Hematopoietic multipotent progenitor cell (in vitro differentiated cells): ENCODE measurements at regions not wholly inside any gene's neighbourhood (a gene's known extent, or its start where the extent isn't known, plus 50 kb on each side); places are given as distances from the start of the nearest gene placed in this dataset.

Source experiments
- DNase-seq, 3 donors: peaks; one replicate each; pipeline ENCODE4 v3.0.0-alpha.2; 2011 to 2015; ENCODE audit warnings: low read depth in 2 of 3, low spot score in 2 of 3

DNA sequence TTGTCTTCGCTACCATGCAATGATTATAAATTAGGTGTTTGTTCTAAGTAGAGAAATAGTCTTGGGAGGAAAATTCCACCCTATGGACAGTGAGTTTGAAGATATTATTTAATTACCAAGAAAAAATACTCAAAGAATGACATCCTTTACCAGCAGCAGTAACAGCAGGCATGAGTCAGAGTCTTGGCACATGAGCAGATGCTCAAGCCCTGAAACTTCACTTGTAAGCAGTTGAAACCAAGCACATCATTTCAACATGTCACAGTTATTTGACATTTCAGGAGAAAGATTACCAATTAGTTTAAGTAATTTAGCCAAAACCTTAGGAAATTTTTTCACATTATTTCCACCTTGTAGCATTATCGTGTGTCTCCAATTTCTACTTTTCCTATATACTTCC, 99.2 kb downstream of the C12orf50 start:
- DNase-seq = no peak

DNA sequence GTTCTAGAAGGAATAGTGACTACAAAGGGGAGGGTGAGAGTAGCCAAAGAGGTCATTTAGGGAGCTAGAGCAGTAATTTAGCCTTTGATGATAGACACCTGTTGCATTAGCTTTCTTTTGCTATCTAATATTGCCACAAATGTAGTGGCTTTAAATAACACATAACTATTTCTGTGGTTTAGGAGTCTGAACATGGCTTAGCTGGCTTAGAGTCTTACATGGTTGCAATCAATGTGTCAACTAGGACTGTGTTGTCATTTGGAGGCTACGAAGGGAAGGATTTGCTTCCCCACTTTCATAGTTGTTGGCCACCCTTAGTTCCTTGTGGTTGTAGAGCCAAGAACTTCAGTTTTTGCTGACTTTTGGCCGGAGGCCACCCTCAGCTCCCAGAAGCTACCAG, 99.9 kb downstream of the C12orf50 start:
- no peak for DNase-seq

DNA sequence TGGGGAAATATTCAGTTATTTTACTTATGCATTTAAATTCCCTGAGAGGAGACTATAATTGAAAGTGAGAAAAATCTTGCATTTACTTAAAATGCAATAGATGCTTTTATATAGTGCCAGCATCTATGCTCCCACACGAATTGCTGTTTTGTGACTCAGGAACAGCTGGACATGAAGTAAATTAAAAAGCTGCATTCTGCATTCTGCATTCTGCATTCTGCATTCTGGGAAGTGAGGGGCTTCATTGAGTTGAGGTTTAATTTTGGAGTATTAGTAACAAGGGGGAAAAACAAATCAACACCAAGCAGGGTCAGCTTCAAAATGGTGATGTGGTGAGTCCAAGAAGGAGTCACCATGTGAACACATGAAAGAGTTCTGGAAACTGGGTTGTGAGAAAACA, 101.2 kb downstream of the C12orf50 start:
- DNase-seq = no peak

DNA sequence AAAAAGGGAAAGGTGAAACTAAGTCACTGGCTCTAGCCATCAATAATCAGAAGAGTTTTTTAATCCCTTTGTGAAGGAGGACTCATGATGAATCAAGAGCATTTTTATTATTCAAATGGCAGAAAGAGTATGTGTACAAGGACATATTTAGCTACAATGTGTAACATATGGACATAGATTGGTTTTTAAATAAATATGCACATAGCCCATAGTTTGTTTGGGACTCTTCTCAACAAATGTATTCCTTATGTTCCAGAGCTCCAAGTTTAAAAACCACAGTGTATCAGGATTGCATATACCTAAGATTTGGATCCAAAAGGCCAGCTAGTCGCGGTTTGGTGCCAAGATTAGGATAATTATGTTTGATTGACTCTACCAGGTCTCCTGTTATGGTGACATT, 104.2 kb downstream of the C12orf50 start:
- no peak for DNase-seq

DNA sequence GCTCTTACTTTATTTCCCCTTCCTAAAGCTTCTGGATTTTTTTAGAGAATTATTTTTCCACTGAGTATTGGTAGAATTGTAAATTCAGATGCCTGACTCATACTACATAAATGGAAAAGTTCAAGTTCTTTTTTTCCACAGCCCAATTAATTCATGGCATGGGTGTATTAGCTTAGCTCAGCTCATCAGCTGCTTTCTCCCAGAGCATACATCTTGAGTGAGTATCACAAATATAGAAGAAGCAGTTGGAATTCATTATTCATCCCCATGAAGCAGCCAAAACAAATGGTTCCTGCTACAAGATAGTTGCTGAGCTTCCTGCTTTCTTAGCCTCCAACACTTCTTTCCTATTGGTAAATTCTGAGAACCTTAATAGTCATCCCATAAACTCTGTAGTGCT, 105.1 kb downstream of the C12orf50 start:
- DNase-seq = no peak

DNA sequence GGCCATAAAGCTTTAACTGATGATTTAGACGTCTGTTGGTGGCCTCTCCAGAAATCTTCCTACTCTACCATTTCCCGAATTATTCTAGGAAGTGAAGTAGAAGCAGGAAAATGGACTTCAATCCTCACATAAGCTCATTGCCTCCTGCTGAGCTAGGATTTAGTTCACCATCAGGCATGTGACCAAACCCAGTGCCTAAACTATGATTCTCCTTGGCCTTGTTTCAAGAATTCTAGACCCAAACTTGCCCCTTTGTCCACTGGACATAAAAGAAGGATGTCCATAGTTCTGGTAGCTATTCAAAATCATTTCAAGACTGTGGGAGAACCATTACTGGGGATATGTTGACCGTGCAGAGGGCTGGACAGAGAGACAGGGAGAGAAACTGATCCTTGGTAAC, 105.8 kb downstream of the C12orf50 start:
- DNase-seq = no peak

DNA sequence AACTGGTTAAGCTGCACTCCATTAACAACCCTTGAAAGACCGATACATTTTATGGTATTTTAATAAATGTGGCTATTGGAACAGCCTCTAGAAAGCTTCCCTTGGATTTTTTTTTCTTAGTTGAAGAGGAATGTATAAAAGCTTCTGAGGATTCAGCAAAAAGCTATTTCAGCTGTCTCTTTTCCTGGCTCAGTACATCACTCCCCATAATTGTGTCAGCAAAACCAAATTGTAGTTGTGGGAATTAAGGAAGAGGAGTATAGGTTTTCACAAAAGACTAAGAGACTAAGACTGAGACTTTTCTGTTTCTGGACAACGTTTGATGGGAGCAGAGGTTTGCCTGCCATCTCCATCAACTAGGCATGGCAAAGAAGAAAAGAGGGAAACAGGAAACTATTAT, 106.5 kb downstream of the C12orf50 start:
- DNase-seq = no peak

DNA sequence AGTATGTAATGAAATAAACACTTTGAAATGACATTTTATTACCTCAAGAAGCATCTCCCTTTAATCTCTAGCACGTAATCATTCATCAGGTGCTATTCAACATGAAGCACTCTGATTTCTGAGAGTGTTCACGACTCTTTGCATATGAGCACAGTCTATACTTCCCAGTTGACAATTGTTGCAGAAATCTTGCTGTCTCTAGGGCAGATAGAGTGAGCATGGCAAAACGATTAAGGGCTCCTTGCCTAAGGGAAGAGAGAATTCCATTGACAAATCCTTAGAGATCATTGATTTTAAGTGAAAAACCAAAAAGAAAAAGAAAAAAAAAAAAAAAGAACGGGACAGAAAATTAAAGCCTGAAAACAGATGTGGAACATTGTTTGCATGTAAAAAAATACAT, 107.6 kb downstream of the C12orf50 start:
- DNase-seq = no peak

DNA sequence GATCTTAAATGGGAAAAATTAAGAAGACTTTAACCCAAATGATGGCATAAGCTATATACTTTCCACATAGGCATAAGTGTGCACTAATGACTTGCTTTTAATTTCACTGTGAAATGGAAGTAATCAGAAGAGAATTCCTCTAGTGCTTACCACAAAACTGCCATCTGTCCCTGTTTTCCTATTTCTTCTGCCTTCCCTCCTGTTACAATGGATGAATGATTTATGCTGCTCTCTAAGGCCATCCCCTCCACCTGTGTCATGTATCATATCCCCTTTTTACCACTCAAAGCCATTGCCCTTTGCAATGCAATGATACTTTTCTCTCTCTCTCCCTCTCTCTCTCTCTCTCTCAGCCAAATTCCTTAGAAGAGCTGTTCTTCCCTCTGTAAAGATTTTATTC, 109.1 kb downstream of the C12orf50 start:
- DNase-seq = no peak

DNA sequence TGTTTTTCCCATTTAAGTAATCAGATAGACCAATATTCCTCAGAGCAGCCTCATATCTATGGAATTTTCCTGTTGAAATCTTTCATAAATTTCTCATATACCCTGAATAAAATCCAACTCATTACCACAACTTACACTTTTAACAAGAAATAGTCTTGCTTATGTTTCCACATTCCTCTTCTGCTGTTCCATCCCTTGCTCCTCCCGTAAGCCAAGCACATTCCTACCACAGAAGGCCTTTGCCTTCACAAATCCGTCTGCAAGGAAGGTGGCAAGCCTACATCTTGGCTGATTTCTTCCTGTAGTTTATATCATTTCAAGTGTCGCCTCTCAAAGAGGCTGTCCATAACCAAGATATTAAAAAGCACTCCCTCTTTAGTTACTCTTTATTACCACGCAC, 127.7 kb downstream of the C12orf50 start:
- no peak for DNase-seq

DNA sequence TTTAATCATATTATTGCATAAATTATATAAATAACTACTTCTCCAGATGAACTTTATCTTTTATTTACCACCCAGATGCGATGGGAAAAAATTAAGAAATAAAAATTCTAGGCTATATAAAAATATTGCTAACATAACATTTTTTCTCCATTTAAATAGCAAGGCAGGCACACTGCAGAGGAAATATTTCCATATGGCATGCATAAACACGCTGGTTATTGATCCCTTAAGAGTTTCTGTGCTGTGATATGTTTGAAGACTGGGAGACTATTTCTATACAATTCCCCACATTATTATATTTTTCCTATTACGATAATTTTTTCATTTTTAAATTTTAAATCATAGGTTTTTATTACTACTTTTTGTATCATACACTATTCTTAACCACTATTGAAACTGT, 131.5 kb downstream of the C12orf50 start:
- no peak for DNase-seq

DNA sequence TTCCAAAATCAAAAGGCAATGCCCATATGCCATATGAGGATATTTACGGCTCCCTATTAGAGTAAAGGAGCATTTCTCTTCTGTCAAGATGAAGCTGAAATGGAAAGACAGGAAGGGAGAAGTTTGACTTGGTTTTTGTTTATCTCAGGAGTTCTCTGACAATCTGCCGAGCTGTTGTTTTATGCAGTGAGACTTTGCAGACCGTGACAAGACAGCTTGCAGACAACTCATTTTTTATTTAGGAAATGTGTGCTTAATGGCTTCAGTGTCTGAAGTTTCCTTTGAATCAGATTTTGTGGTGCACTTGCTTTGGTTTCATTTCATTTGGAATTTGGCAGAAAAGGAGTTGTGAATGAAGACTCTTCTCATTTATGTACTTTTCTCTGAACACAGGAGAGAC, 145.4 kb downstream of the C12orf50 start:
- DNase-seq = no peak

DNA sequence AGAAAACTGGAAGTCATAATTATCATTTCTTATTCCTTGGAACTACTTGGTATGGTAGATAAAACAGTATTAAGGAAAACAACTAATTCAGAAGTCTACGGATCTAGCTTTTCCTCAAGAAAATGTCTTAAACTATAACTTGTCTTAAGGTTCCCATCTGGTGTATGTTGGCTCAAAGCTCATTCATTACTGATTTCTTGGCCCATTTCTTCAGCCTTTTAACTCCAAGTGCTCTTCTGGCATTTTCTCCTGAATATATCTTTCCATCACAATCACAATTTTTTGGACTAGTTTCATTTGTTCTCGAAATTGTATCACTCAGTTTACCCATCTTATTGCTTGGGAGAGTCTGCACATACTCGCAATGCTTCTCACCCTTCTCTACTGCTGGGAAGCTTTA, 150.1 kb downstream of the C12orf50 start:
- no peak for DNase-seq

DNA sequence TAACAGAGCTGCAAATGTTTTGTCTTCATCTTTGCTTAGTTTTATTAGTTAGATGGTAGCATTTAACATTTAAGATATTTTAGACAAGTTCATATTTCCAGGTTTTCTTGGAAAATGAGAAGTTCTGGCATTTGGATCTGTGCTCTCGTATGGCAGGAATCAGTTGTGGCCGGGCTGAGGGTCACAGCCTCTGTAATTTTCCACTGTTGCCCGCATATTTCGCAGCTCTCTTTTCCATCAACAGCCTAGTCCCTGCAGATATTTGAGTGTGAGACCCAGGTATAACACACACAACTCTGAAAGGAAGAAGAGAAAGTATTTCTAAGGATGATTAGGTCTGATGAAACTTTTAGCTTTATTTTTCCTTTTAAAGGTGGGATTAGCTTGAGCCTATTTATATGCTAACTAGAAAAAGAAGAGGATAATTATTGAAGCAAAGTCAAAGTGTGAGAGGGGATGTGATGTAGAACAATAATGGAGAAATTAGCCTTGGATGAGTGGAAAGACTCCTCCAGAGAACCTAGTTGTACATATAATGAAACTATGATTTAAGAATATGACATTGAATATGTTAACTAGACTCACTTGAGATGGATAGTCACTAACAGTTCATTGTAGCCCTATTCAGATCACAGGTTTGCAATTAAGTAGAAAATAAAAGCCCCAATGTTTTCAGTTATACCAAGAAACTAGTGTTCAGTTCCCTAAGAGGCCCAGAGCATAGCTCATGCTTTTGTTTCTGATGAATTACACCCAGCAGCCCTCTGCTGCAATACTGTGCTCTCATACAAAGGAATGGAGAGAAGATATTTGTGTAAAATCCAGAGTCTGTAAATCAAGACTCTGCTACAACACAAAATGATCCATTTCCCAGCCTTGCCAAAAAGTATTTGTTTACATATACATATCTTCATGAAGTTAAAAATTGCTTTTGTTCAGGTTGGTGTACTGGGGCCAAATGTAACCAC, 158.4 kb downstream of the C12orf50 start:
- no peak for DNase-seq

DNA sequence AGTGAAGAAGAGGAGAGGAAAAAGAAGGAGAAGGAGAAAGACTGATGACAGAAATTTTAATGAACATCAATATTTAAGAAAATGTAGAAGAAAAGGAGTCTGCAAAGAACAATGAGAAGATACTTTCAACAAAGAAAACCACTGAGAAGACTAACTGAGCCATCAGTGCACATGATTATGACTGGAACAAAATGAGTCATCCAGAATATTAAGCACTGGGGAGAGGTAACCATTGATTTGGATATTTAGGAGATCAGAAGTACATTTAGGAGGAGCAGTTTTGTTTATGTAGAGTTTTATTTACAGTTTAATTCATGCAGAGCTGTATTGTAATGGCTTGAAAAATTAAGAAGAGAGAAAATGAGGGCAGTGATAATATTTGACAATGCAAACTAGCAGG, 159.1 kb downstream of the C12orf50 start:
- no peak for DNase-seq

DNA sequence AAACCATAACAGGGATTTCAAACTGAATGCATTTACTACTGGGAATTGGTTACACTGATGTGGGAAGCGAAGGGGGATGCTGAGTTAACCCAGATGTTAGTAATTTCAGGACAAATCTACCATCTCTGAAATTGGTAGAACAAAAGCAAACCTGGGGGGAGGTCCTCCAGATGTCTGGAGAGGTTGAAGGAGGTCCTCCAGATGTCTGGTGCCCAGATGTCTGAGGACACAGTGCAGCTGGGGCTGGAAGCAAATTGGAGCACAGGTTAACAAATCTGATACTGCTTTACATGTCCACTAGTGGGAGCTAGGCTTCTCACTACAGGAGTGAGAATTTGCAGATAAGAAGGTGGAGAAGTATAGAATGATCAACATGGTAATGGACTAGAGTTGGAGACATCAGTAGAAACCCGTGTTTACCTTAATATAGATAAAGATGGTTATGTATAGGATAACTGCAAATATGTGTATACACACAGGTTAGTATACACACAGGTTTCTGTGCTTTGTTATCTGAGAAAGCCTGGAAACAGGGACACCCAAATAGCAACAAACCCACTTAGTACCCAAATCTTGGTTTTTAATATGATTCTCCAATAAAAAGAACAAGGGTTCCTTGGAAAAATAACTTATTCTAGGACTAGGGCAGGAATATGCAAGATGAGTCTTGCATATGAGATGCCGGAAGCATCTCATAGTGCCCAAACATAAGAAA, 162.5 kb downstream of the C12orf50 start:
- no peak for DNase-seq

DNA sequence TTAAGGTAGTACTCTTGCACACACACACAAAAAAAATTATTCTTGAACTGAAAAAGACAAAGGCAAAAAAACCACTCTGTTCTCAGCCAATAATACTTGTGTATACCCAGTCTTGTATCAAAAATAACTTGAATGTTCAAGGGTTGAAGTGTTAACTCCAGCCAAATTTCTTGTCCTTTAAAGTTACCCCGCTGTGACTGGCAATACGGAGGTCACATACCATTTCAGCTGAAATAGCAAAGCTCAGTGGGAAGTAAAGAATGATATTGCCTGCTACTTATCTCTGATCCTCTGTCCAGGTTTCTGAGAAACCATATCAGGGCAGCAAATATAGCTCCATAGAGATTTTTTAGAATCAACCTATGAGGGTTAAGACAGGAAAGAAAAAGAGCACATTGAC, 167.4 kb downstream of the C12orf50 start:
- DNase-seq = no peak

DNA sequence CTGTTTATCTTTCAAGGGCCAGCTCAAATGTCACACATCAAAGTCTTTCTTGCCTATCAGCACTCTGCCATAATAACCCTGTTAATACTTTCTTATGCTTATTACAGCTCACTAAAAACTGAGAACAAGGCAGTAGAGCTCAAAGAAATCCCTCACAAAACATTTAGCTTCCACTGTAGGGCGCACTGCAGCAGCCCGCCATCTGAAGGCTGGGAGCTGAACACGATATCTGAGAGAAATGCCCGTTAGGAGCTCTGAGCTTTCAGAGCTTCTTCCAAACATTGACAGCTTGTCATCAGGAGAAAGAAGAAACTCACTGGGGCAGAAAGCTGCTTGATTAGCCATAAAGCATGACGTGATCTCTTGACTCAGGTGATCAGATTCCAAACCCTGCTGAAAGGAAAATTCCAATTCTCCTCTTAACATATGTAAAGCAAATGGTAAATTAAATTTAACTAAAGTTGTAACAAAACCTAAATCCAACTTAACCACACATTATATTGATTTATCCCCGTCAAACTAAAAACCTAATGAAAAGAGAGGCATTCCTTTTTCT, 175.7 kb downstream of the C12orf50 start:
- no peak for DNase-seq

DNA sequence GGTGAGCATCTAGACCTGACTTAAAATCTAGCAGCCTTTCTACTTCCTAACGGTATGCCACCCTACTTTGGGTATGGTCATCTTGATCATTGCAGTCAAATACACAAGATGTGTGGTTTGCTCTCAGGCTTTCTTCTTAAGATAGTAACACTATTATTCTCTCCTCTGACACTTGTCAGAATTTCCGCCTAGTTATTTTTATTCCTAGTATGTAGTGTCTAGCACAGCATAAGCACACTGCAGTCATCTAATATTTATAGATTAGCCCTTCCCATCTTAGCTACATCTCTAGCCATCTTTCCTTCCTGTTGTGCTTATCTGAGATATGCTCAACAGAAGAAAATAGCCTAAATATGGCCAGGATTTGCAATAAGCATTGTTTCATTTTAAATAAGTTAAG, 180.1 kb downstream of the C12orf50 start:
- no peak for DNase-seq

DNA sequence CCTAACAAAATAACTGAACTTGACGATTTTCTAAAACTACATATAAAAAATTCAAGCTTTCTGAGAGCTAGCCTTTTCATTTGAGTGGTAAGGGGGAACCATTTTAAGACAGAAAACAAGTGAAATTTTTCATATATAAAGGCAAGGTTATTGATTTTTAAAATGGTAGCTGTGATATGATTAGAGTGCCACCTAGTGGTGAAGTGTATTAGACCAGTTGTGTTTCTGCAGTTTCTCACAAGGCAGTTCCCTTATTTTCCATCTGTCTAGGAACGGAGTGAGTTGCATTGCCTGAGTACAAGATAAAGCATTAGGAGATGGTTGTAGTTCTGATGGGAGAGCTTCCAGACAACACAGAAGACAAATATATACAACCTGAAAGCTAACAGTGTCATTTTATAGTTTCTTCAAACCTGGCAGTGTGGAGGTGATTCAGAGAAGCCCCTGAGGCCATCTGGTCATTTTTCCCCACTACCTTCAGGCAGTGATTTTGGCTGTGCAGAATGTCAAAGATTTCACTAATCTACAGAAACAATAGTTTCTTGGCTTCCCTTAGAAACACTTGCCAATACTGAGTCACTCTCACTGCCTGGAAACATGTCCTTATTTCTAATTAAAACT, 180.8 kb downstream of the C12orf50 start:
- peak in 2 of 3 donors; percentile 29 to 65 for DNase-seq

DNA sequence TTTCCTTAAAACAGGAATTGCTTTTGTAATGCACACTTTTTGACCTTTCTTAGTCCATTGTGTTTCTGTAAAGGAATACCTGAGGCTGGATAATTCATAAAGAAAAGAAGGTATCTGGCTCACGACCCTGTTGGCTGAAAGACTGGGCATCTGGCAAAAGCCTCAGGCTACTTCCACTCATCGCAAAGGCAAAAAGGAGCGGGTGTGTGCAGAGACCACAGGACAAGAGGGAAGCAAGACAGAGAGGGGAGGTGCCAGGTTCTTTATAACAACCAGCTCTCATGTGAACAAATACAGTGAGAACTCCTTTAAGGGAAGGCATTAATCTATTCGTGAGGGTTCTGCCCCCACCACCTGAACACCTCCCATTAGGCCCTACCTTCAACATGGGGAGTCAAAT, 182.1 kb downstream of the C12orf50 start:
- no peak for DNase-seq
